GM13976 (cell line): ENCODE measurements at regions not wholly inside any gene's neighbourhood (a gene's known extent, or its start where the extent isn't known, plus 50 kb on each side); places are given as distances from the start of the nearest gene placed in this dataset.

Experiments used
- DNase-seq: peaks from one replicate; pipeline ENCODE4 v3.0.0; 2012; ENCODE audit warnings: low spot score
- CTCF ChIP-seq: IDR thresholded peaks from 2 replicates; pipeline ENCODE4 v1.5.1; 2012; ENCODE audit warnings: borderline replicate concordance, mild to moderate bottlenecking; ENCODE audit not compliant: insufficient read depth; ENCODE audit errors: extremely low read depth, missing control alignments, control extremely low read depth
- in situ Hi-C: fragments of 300-500 bp; cut with MboI; formaldehyde crosslinking; loops from one replicate; pipeline ENCODE4 v1.12.0; 2022; ENCODE audit warnings: low sequenced_read_pairs, mixed read lengths, inconsistent platforms; ENCODE audit not compliant: unreplicated experiment

- no peak for DNase-seq
- in situ Hi-C loops = no loop called here
- TF ChIP-seq CTCF = no peak
Observed at GRCh38 chr14:22036541-22037239, 363.1 kb upstream of the OR4E1 start.

- DNase-seq = no peak
- TF ChIP-seq CTCF = no peak
- in situ Hi-C loops = no loop called here
Observed at GRCh38 chr14:22026527-22026926, 352.9 kb upstream of the OR4E1 start.

GRCh38 chr14:22025879-22026278, 352.3 kb upstream of the OR4E1 start:
- in situ Hi-C loops = no loop called here
- DNase-seq = no peak
- TF ChIP-seq CTCF = no peak

- no peak for DNase-seq
- TF ChIP-seq CTCF = no peak
- in situ Hi-C loops = no loop called here
Observed at GRCh38 chr14:22024137-22024536, 350.5 kb upstream of the OR4E1 start.

- no peak for TF ChIP-seq CTCF
- DNase-seq = no peak
- in situ Hi-C loops = no loop called here
Observed at GRCh38 chr14:22018890-22019289, 345.3 kb upstream of the OR4E1 start.

GRCh38 chr14:22012452-22012851, 338.8 kb upstream of the OR4E1 start:
- TF ChIP-seq CTCF = no peak
- in situ Hi-C loops = no loop called here
- no peak for DNase-seq
